Osteocyte (in vitro differentiated cells): ENCODE measurements at regions not wholly inside any gene's neighbourhood (a gene's known extent, or its start where the extent isn't known, plus 50 kb on each side); places are given as distances from the start of the nearest gene placed in this dataset.

Experiments used
- DNase-seq: peaks from one replicate; pipeline ENCODE4 v3.0.0; 2021; ENCODE audit warnings: mixed read lengths; ENCODE audit not compliant: unreplicated experiment; ENCODE audit errors: extremely low spot score
- H3K27ac Mint-ChIP-seq: one replicate; pipeline ENCODE4 v1.8.0; 2021; ENCODE audit warnings: mild to moderate bottlenecking, mixed read lengths; ENCODE audit not compliant: unreplicated experiment
- H3K27me3 Mint-ChIP-seq: one replicate; pipeline ENCODE4 v1.8.0; 2021; ENCODE audit warnings: mixed read lengths; ENCODE audit not compliant: unreplicated experiment
- H3K36me3 Mint-ChIP-seq: one replicate; pipeline ENCODE4 v1.8.0; 2021; ENCODE audit warnings: mixed read lengths; ENCODE audit not compliant: unreplicated experiment
- H3K4me1 Mint-ChIP-seq: one replicate; pipeline ENCODE4 v1.8.0; 2021; ENCODE audit warnings: mixed read lengths; ENCODE audit not compliant: unreplicated experiment
- H3K4me3 Mint-ChIP-seq: one replicate; pipeline ENCODE4 v1.8.0; 2021; ENCODE audit warnings: mild to moderate bottlenecking, moderate library complexity, mixed read lengths; ENCODE audit not compliant: unreplicated experiment
- H3K9me3 Mint-ChIP-seq: one replicate; pipeline ENCODE4 v1.8.0; 2021; ENCODE audit warnings: mixed read lengths; ENCODE audit not compliant: unreplicated experiment
- CTCF ChIP-seq: fragments of 200-600 bp; sonication (generic); IDR thresholded peaks from 2 replicates; pipeline ENCODE4 v1.5.0; 2021; ENCODE audit warnings: antibody characterized with exemption, mild to moderate bottlenecking, moderate library complexity

DNA sequence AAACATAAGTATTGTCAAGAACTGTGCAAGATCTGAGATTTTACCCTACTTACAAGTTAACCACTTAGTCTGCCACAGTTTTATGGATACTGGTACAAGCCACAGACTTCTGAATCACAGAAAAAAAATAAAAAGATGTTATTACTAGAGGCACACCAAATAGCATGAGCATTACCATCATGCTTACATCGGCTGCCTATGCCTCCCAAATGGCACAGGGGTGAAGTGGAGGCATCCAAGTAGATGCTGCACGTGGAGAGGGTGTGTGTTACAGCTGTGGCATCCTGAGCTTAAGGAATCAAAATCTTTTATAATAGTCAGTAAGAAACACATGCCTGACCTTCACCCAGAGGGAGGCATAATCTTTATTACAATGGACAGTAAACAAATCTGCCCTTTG is 207.8 kb downstream of the TFEC start:
- no peak overlapping the region for H3K4me3 Mint-ChIP-seq
- DNase-seq = no peak
- H3K27me3 Mint-ChIP-seq = no peaks in the 10 kb centered on the region
- H3K4me1 Mint-ChIP-seq = peaks cover 19% of the 10 kb centered on the region
- H3K27ac Mint-ChIP-seq = no peak overlapping the region
- no peak for TF ChIP-seq CTCF
- no peaks in the 10 kb centered on the region for H3K36me3 Mint-ChIP-seq
- no peaks in the 10 kb centered on the region for H3K9me3 Mint-ChIP-seq

DNA sequence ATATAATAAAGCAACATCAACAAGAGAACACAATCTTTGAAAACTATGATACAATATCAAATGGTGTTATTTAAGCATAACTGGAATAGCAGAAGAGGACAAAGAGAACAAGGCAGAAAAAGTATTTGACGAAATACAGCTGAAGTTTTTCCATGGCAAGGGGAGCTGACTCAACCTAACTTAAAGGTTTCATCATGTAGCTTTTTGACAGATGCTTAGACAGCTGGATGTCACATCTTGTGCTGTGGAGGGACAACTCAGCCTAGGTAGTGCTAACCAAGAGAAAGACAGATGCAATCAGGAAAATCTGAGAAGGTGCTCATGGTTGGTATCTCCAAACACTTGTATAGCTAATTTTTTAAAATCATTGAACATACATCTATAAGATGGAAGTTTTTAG is 208.2 kb downstream of the TFEC start:
- Mint-ChIP-seq H3K27me3 (no peaks in the 10 kb centered on the region), H3K4me1 (peaks cover 19% of the 10 kb centered on the region), H3K36me3 (no peaks in the 10 kb centered on the region), H3K27ac (peak overlapping the region; percentile 54), H3K9me3 (no peaks in the 10 kb centered on the region), H3K4me3 (no peak overlapping the region)
- DNase-seq = no peak
- no peak for TF ChIP-seq CTCF

- no peak overlapping the region for H3K27ac Mint-ChIP-seq
- H3K4me3 Mint-ChIP-seq = no peak overlapping the region
- no peak for TF ChIP-seq CTCF
- H3K36me3 Mint-ChIP-seq = no peaks in the 10 kb centered on the region
- H3K9me3 Mint-ChIP-seq = no peaks in the 10 kb centered on the region
- peaks cover 8% of the 10 kb centered on the region for H3K27me3 Mint-ChIP-seq
- peaks cover 5% of the 10 kb centered on the region for H3K4me1 Mint-ChIP-seq
- DNase-seq = no peak
Measured at GRCh38 chr7:115816318-115816974, 214.1 kb downstream of the TFEC start.

DNA sequence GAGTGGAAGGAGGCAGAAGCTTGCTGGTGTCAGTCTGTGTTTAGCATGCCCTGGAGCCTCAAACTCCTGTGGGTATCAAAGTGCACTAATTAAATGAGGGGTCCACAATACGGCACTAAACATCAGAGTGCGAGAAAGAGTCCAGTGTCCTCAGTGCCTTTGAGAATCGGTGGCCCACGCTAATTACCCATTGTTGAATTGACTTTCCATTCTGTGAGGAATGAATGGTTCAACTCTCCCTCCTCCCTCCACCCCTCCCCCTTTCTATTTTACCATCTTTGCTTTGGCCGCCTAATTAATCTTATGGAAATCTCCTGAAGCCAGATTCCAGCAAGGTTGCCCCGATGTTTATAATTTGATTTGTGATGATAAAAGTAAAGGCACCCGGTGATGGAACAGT is 217.8 kb downstream of the TFEC start:
- TF ChIP-seq CTCF = no peak
- no peaks in the 10 kb centered on the region for H3K36me3 Mint-ChIP-seq
- peaks cover 23% of the 10 kb centered on the region for H3K27me3 Mint-ChIP-seq
- no peak for DNase-seq
- H3K27ac Mint-ChIP-seq = no peak overlapping the region
- H3K4me1 Mint-ChIP-seq = peaks cover 1% of the 10 kb centered on the region
- no peaks in the 10 kb centered on the region for H3K9me3 Mint-ChIP-seq
- H3K4me3 Mint-ChIP-seq = no peak overlapping the region

DNA sequence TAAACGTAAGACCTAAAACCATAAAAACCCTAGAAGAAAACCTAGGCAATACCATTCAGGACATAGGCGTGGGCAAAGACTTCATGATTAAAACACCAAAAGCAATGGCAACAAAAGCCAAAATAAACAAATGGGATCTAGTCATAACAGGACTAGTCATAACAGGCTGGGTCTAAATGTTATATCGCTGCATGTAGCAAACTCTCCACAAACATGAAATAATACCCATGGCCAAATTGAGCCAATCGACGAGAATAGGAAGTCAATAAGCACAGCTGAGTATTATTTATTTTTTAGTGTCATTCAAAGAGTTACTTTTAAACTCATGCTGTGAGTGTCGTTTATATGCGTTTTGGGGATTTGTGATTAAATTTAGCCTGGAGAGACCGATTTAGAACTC is 225.1 kb downstream of the TFEC start:
- peaks cover 14% of the 10 kb centered on the region for H3K4me1 Mint-ChIP-seq
- no peaks in the 10 kb centered on the region for H3K9me3 Mint-ChIP-seq
- DNase-seq = no peak
- TF ChIP-seq CTCF = no peak
- H3K27me3 Mint-ChIP-seq = peaks cover 13% of the 10 kb centered on the region
- H3K4me3 Mint-ChIP-seq = no peak overlapping the region
- no peak overlapping the region for H3K27ac Mint-ChIP-seq
- no peaks in the 10 kb centered on the region for H3K36me3 Mint-ChIP-seq
